ENCODE measurements at regions not wholly inside any gene's neighbourhood (a gene's known extent, or its start where the extent isn't known, plus 50 kb on each side); places are given as distances from the start of the nearest gene placed in this dataset.

GRCh38 chr11:134888821-134889220 lies 476.8 kb upstream of the B3GAT1 start:
- no peak for TF ChIP-seq CBX3 (IDR thresholded peaks at IDR 0.05; ENCODE audit: borderline replicate concordance in 1 of 2, low read length in 2 of 2)
- TF ChIP-seq ZNF184 (CRISPR knock-in tag; IDR thresholded peaks at IDR 0.05): no peak
- TF ChIP-seq GTF2A2 (tag; IDR thresholded peaks at IDR 0.05): no peak
- TF ChIP-seq CTCF (IDR thresholded peaks at IDR 0.05 in 2 of 3, conservative IDR thresholded peaks at IDR 0.05 in 1 of 3; ENCODE audit: insufficient read depth in 2 of 3, low read depth in 1 of 3, low read length in 3 of 3): no peak
- no peak for TF ChIP-seq ZFX (CRISPR knock-in tag; IDR thresholded peaks at IDR 0.05)
- no peak for TF ChIP-seq WHSC1 (IDR thresholded peaks at IDR 0.05; ENCODE audit: low read length)
- no peak for TF ChIP-seq BDP1 (IDR thresholded peaks at IDR 0.05; ENCODE audit: insufficient read depth, insufficient read length)
- TF ChIP-seq HBP1 (CRISPR knock-in tag; IDR thresholded peaks at IDR 0.05): no peak
